Occipital lobe (tissue), 2 donors: ENCODE measurements at regions not wholly inside any gene's neighbourhood (a gene's known extent, or its start where the extent isn't known, plus 50 kb on each side); places are given as distances from the start of the nearest gene placed in this dataset. TPM values are rescaled to one million over a fixed set of nuclear protein-coding genes. Genes with fewer than 3 reads are reported as not detected.

Experiments
- DNase-seq: peaks from one replicate; lab custom pipeline; 2025; lab: John Stamatoyannopoulos, UW
- small RNA-seq: library from RNA; depleted of rRNA; stranded (forward); fragments of <200 nt; gene quantifications from one replicate; pipeline ENCODE3, GENCODE V24; 2014

- no peak for DNase-seq
Observed at GRCh38 chr4:147423229-147423628, 57.7 kb upstream of the EDNRA start.

- DNase-seq: no peak
Observed at GRCh38 chr4:147425019-147425418, 55.9 kb upstream of the EDNRA start.

GRCh38 chr4:147428583-147428982 lies 52.3 kb upstream of the EDNRA start:
- no peak for DNase-seq

- no peak for DNase-seq
Observed at GRCh38 chr4:147430111-147430510, 50.8 kb upstream of the EDNRA start.

Small RNAs in the stretch of these regions (small RNA-seq; reads per million reads assigned to genes)
- gene MIR548G: not detected
